GM23338 (cell line): ENCODE measurements at regions not wholly inside any gene's neighbourhood (a gene's known extent, or its start where the extent isn't known, plus 50 kb on each side); places are given as distances from the start of the nearest gene placed in this dataset.

Source experiments
- ATAC-seq: fragments of 200-7000 bp; cut with Tn5 transposase; 3 replicates; pipeline ENCODE4 v1.9.1; 2020
- DNase-seq: peaks from one replicate; pipeline ENCODE4 v3.0.0-alpha.2; 2015; ENCODE audit warnings: low spot score
- H2AFZ ChIP-seq: fragments of 200-600 bp; sonication (generic); 2 replicates; pipeline ENCODE4 v1.8.0; 2016; ENCODE audit warnings: antibody characterized with exemption, mild to moderate bottlenecking, moderate library complexity
- H3F3A ChIP-seq: fragments of 200-600 bp; sonication (generic); replicated peaks from 2 replicates; pipeline ENCODE4 v1.8.0; 2017; ENCODE audit warnings: antibody characterized with exemption, mixed run types, low read depth
- H3K27ac ChIP-seq: fragments of 200-600 bp; sonication (generic); 2 replicates; pipeline ENCODE4 v1.6.1; 2016; ENCODE audit warnings: low read depth
- H3K27me3 ChIP-seq: fragments of 200-600 bp; sonication (generic); 2 replicates; pipeline ENCODE4 v1.8.0; 2016; ENCODE audit warnings: mild to moderate bottlenecking, mixed run types, moderate library complexity; ENCODE audit not compliant: insufficient read depth
- H3K36me3 ChIP-seq: fragments of 200-600 bp; sonication (generic); 2 replicates; pipeline ENCODE4 v1.8.0; 2016; ENCODE audit warnings: mild to moderate bottlenecking; ENCODE audit not compliant: insufficient read depth
- H3K4me1 ChIP-seq: fragments of 200-600 bp; sonication (generic); 2 replicates; pipeline ENCODE4 v1.8.0; 2016; ENCODE audit warnings: mild to moderate bottlenecking, moderate library complexity; ENCODE audit not compliant: insufficient read depth
- H3K4me2 ChIP-seq: fragments of 200-600 bp; sonication (generic); 2 replicates; pipeline ENCODE4 v1.7.1; 2017; ENCODE audit warnings: mixed run types
- H3K4me3 ChIP-seq: fragments of 200-600 bp; sonication (generic); 2 replicates; pipeline ENCODE4 v1.6.1; 2016; ENCODE audit warnings: mixed run types
- H3K79me2 ChIP-seq: fragments of 200-600 bp; sonication (generic); replicated peaks from 2 replicates; pipeline ENCODE4 v1.8.0; 2017; ENCODE audit warnings: mild to moderate bottlenecking; ENCODE audit not compliant: insufficient read depth
- H3K9me2 ChIP-seq: fragments of 200-600 bp; sonication (generic); 2 replicates; pipeline ENCODE4 v1.8.0; 2017; ENCODE audit not compliant: insufficient read depth
- H4K20me1 ChIP-seq: fragments of 200-600 bp; sonication (generic); replicated peaks from 2 replicates; pipeline ENCODE4 v1.8.0; 2017; ENCODE audit warnings: mild to moderate bottlenecking; ENCODE audit not compliant: insufficient read depth
- H3K27ac Mint-ChIP-seq: 2 replicates; pipeline ENCODE4 v1.8.0; 2020; ENCODE audit warnings: inconsistent platforms, mild to moderate bottlenecking, moderate library complexity, mixed read lengths
- H3K27me3 Mint-ChIP-seq: 3 replicates; pipeline ENCODE4 v1.8.0; 2022; ENCODE audit warnings: low read depth, mild to moderate bottlenecking, moderate library complexity, mixed read lengths, inconsistent platforms; ENCODE audit not compliant: insufficient read depth, poor library complexity
- H3K36me3 Mint-ChIP-seq: 3 replicates; pipeline ENCODE4 v1.8.0; 2021; ENCODE audit warnings: low read depth, mild to moderate bottlenecking, inconsistent platforms, moderate library complexity, mixed read lengths
- H3K4me1 Mint-ChIP-seq: 3 replicates; pipeline ENCODE4 v1.8.0; 2020; ENCODE audit warnings: mild to moderate bottlenecking, inconsistent platforms, mixed read lengths
- H3K4me3 Mint-ChIP-seq: 3 replicates; pipeline ENCODE4 v1.8.0; 2021; ENCODE audit warnings: moderate library complexity, mild to moderate bottlenecking, inconsistent platforms, mixed read lengths
- H3K9me3 Mint-ChIP-seq: 3 replicates; pipeline ENCODE4 v1.8.0; 2020; ENCODE audit warnings: moderate library complexity, mild to moderate bottlenecking, inconsistent platforms, mixed read lengths
- CTCF ChIP-seq, 2 experiments: fragments of 200-600 bp in 1 of 2; sonication (generic) in 1 of 2; conservative IDR thresholded peaks; 2 replicates each; pipeline versions ENCODE4 v1.5.1 to v1.6.1; 2016 to 2017; ENCODE audit warnings: antibody characterized with exemption in 2 of 2, low read depth in 2 of 2, mild to moderate bottlenecking in 2 of 2, moderate library complexity in 1 of 2
- ETS1 ChIP-seq: IDR thresholded peaks from 2 replicates; pipeline ENCODE4 v1.6.1; 2016; ENCODE audit warnings: antibody characterized with exemption
- EZH2 ChIP-seq: fragments of 200-600 bp; sonication (generic); IDR thresholded peaks from one replicate; pipeline ENCODE4 v1.8.0; 2017; ENCODE audit warnings: antibody characterized with exemption, mild to moderate bottlenecking, low read depth; ENCODE audit not compliant: unreplicated experiment
- EZH2phosphoT487 ChIP-seq: fragments of 200-600 bp; sonication (generic); IDR thresholded peaks from one replicate; pipeline ENCODE4 v1.8.1; 2018; ENCODE audit warnings: antibody characterized with exemption; ENCODE audit not compliant: unreplicated experiment
- JUNB ChIP-seq: IDR thresholded peaks from one replicate; pipeline ENCODE4 v1.6.1; 2016; ENCODE audit warnings: antibody characterized with exemption; ENCODE audit not compliant: unreplicated experiment
- NANOG ChIP-seq: IDR thresholded peaks from 2 replicates; pipeline ENCODE4 v1.6.1; 2016; ENCODE audit warnings: antibody characterized with exemption, borderline replicate concordance
- POLR2AphosphoS5 ChIP-seq: IDR thresholded peaks from 2 replicates; pipeline ENCODE4 v1.6.1; 2016; ENCODE audit warnings: antibody characterized with exemption, low read depth
- REST ChIP-seq: IDR thresholded peaks from one replicate; pipeline ENCODE4 v1.6.1; 2018; ENCODE audit warnings: antibody characterized with exemption; ENCODE audit not compliant: unreplicated experiment
- STAT1 ChIP-seq: IDR thresholded peaks from one replicate; pipeline ENCODE4 v1.6.1; 2016; ENCODE audit warnings: antibody characterized with exemption; ENCODE audit not compliant: unreplicated experiment
- ZNF114 ChIP-seq: fragments of 250-450 bp; sonication (Bioruptor Pico); IDR thresholded peaks from 2 replicates; pipeline ENCODE4 v1.5.0; 2020; ENCODE audit warnings: mild to moderate bottlenecking, moderate library complexity

- no peak for TF ChIP-seq CTCF (conservative IDR thresholded peaks at IDR 0.05; ENCODE audit: low read depth in 2 of 2)
- no peak for TF ChIP-seq EZH2
- TF ChIP-seq ETS1, result no peak
- TF ChIP-seq NANOG, result no peak
- TF ChIP-seq REST, result no peak
- no peak for TF ChIP-seq STAT1
- no peak for TF ChIP-seq JUNB
Measured at GRCh38 chr10:47247148-47248059, 52.6 kb upstream of the GDF10 start (continued).

- 0 out of 2 replicates have a peak, but pooled peaks cover 6% of the 10 kb centered on the region for H3K9me2 ChIP-seq
- no peak for ATAC-seq
- no peak overlapping the region for H3K27ac ChIP-seq
- no peaks in the 10 kb centered on the region for H3K36me3 Mint-ChIP-seq
- H3K79me2 ChIP-seq, result no peaks in the 10 kb centered on the region
- H3K27me3 ChIP-seq, result no peaks in the 10 kb centered on the region
- H2AFZ ChIP-seq, result no peak overlapping the region
- DNase-seq, result no peak
- H3F3A ChIP-seq, result no peaks in the 10 kb centered on the region
- no peaks in the 10 kb centered on the region for H3K9me3 Mint-ChIP-seq
- no peak overlapping the region for H3K27ac Mint-ChIP-seq
- no peaks in the 10 kb centered on the region for H4K20me1 ChIP-seq
- H3K36me3 ChIP-seq, result no peaks in the 10 kb centered on the region
- H3K4me3 Mint-ChIP-seq, result no peak overlapping the region
- H3K4me1 ChIP-seq, result no peaks in the 10 kb centered on the region
- peaks cover 8% of the 10 kb centered on the region for H3K27me3 Mint-ChIP-seq
- no peak overlapping the region for H3K4me3 ChIP-seq
- TF ChIP-seq POLR2AphosphoS5 (no peak), ZNF114 (CRISPR knock-in tag) (no peak), EZH2phosphoT487 (no peak), STAT1 (no peak), NANOG (no peak), REST (no peak), JUNB (no peak), ETS1 (no peak)
- H3K4me2 ChIP-seq, result no peak overlapping the region
- no peaks in the 10 kb centered on the region; the same call in 2 of the 3 replicates for H3K4me1 Mint-ChIP-seq
Measured at GRCh38 chr10:47248386-47249090, 51.5 kb upstream of the GDF10 start.
